Right ventricle myocardium inferior (tissue), 1 donor: ENCODE measurements at regions not wholly inside any gene's neighbourhood (a gene's known extent, or its start where the extent isn't known, plus 50 kb on each side); places are given as distances from the start of the nearest gene placed in this dataset.
A peak's percentile ranks its signal among the peaks of the same experiment; 100 is the strongest.
"Not testable (repeated sequence)": the region's sequence is repeated elsewhere in the genome, so short reads cannot be mapped to it uniquely, and the experiment has no call there.

Source experiments
- ATAC-seq: fragments of 200-7000 bp; cut with Tn5 transposase; one replicate; pipeline ENCODE4 v1.9.1; 2020; ENCODE audit warnings: mild to moderate bottlenecking, moderate library complexity
- DNase-seq: peaks from one replicate; pipeline ENCODE4 v3.0.0; 2021; ENCODE audit errors: missing footprints
- intact Hi-C: fragments of 100-400 bp; cut with DNase I; formaldehyde crosslinking; loops from one replicate; pipeline ENCODE4 v1.11.0; 2022
- donor health status: DM: no; HTN: yes; CAD: no; lungs with severe emphysema.

GRCh38 chr1:194654956-194655355 is 1468.5 kb upstream of the B3GALT2 start:
- ATAC-seq (no peak), DNase-seq (no peak)
- intact Hi-C loops: no loop called here

- DNase-seq (no peak), ATAC-seq (no peak)
- intact Hi-C loops: no loop called here
Observed at GRCh38 chr1:194653385-194653784, 1467.0 kb upstream of the B3GALT2 start.

- no peak for ATAC-seq
- no peak for DNase-seq
- intact Hi-C loops: no loop called here
Observed at GRCh38 chr1:194647118-194647517, 1460.7 kb upstream of the B3GALT2 start.

GRCh38 chr1:194644528-194644927 is 1458.1 kb upstream of the B3GALT2 start:
- DNase-seq (no peak), ATAC-seq (no peak)
- intact Hi-C loops: no loop called here

GRCh38 chr1:194640322-194640721 is 1453.9 kb upstream of the B3GALT2 start:
- DNase-seq: no peak
- intact Hi-C loops: no loop called here
- ATAC-seq: no peak

- intact Hi-C loops: no loop called here
- DNase-seq (no peak), ATAC-seq (no peak)
Observed at GRCh38 chr1:194629011-194629410, 1442.6 kb upstream of the B3GALT2 start.

GRCh38 chr1:194624833-194625232 is 1438.4 kb upstream of the B3GALT2 start:
- ATAC-seq: no peak
- intact Hi-C loops: no loop called here
- no peak for DNase-seq

- DNase-seq (no peak), ATAC-seq (no peak)
- intact Hi-C loops: no loop called here
Observed at GRCh38 chr1:194618101-194618500, 1431.7 kb upstream of the B3GALT2 start.

- DNase-seq, ATAC-seq, intact Hi-C loops: not testable (repeated sequence)
Observed at GRCh38 chr1:194617272-194617671, 1430.9 kb upstream of the B3GALT2 start.

- intact Hi-C loops: no loop called here
- no peak for ATAC-seq
- no peak for DNase-seq
Observed at GRCh38 chr1:194616835-194617234, 1430.4 kb upstream of the B3GALT2 start.

- ATAC-seq: no peak
- intact Hi-C loops: no loop called here
- DNase-seq: no peak
Observed at GRCh38 chr1:194602184-194602583, 1415.8 kb upstream of the B3GALT2 start.

- no peak for DNase-seq
- intact Hi-C loops: no loop called here
- ATAC-seq: no peak
Observed at GRCh38 chr1:194600716-194601115, 1414.3 kb upstream of the B3GALT2 start.

GRCh38 chr1:194598098-194598497 is 1411.7 kb upstream of the B3GALT2 start:
- DNase-seq (no peak), ATAC-seq (peak; percentile 56)
- intact Hi-C loops: no loop called here

GRCh38 chr1:194586302-194586701 is 1399.9 kb upstream of the B3GALT2 start:
- ATAC-seq: no peak

GRCh38 chr1:194584052-194584451 is 1397.6 kb upstream of the B3GALT2 start:
- no peak for ATAC-seq
- DNase-seq: no peak
- intact Hi-C loops: no loop called here

More at GRCh38 chr1:194586302-194586701, 1399.9 kb upstream of the B3GALT2 start:
- intact Hi-C loops: no loop called here
- DNase-seq: no peak

GRCh38 chr1:194570476-194570875 is 1384.1 kb upstream of the B3GALT2 start:
- DNase-seq: no peak
- intact Hi-C loops: no loop called here
- ATAC-seq: no peak

- ATAC-seq (no peak), DNase-seq (no peak)
- intact Hi-C loops: no loop called here
Observed at GRCh38 chr1:194568610-194569009, 1382.2 kb upstream of the B3GALT2 start.

- DNase-seq (no peak), ATAC-seq (no peak)
- intact Hi-C loops: no loop called here
Observed at GRCh38 chr1:194548071-194548470, 1361.7 kb upstream of the B3GALT2 start.

GRCh38 chr1:194544012-194544411 is 1357.6 kb upstream of the B3GALT2 start:
- intact Hi-C loops: no loop called here
- DNase-seq (no peak), ATAC-seq (no peak)

GRCh38 chr1:194538453-194538852 is 1352.0 kb upstream of the B3GALT2 start:
- ATAC-seq (no peak), DNase-seq (no peak)
- intact Hi-C loops: no loop called here

GRCh38 chr1:194537521-194537920 is 1351.1 kb upstream of the B3GALT2 start:
- ATAC-seq: no peak

GRCh38 chr1:194535369-194535768 is 1349.0 kb upstream of the B3GALT2 start:
- no peak for ATAC-seq
- intact Hi-C loops: no loop called here
- DNase-seq: no peak

More at GRCh38 chr1:194537521-194537920, 1351.1 kb upstream of the B3GALT2 start:
- intact Hi-C loops: no loop called here
- no peak for DNase-seq
